ENCODE measurements at regions not wholly inside any gene's neighbourhood (a gene's known extent, or its start where the extent isn't known, plus 50 kb on each side); places are given as distances from the start of the nearest gene placed in this dataset.

GRCh38 chr7:130881091-130881798, 147.2 kb upstream of the KLF14 start:
- no peak for DNase-seq

GRCh38 chr7:130881799-130882141, 147.8 kb upstream of the KLF14 start:
- DNase-seq, result no peak

GRCh38 chr7:130882396-130882795, 148.4 kb upstream of the KLF14 start:
- no peak for DNase-seq

- no peak for DNase-seq
Observed at GRCh38 chr7:130883928-130884327, 149.9 kb upstream of the KLF14 start.

GRCh38 chr7:130884437-130885417, 150.7 kb upstream of the KLF14 start:
- no peak for DNase-seq

GRCh38 chr7:130886438-130887135, 152.6 kb upstream of the KLF14 start:
- DNase-seq, result no peak

GRCh38 chr7:130887182-130887956, 153.4 kb upstream of the KLF14 start:
- no peak for DNase-seq

- no peak for DNase-seq
Observed at GRCh38 chr7:130887957-130888371, 154.0 kb upstream of the KLF14 start.

GRCh38 chr7:130888468-130888867, 154.5 kb upstream of the KLF14 start:
- no peak for DNase-seq

- no peak for DNase-seq
Observed at GRCh38 chr7:130890176-130891020, 156.4 kb upstream of the KLF14 start.

- no peak for DNase-seq
Observed at GRCh38 chr7:130891254-130892094, 157.5 kb upstream of the KLF14 start.

- DNase-seq, result no peak
Observed at GRCh38 chr7:130893441-130893894, 159.5 kb upstream of the KLF14 start.

- no peak for DNase-seq
Observed at GRCh38 chr7:130894146-130894908, 160.3 kb upstream of the KLF14 start.

- no peak for DNase-seq
Observed at GRCh38 chr7:130894909-130895750, 161.1 kb upstream of the KLF14 start.

GRCh38 chr7:130896051-130896881, 162.3 kb upstream of the KLF14 start:
- DNase-seq, result no peak

GRCh38 chr7:130896898-130897514, 163.0 kb upstream of the KLF14 start:
- peak; percentile 74 for DNase-seq

All from activated CD4-positive, alpha-beta T cell treated with anti-CD3 and anti-CD28 coated beads, Interleukin-2, amount 50 U/mL, for 1 hour (primary cell).